ENCODE measurements at regions not wholly inside any gene's neighbourhood (a gene's known extent, or its start where the extent isn't known, plus 50 kb on each side); places are given as distances from the start of the nearest gene placed in this dataset.

- no peak overlapping the region for H3K9ac ChIP-seq (ENCODE audit: low read length)
- no peak overlapping the region for H3K4me2 ChIP-seq (ENCODE audit: low read length)
- no peak overlapping the region for H3K4me3 ChIP-seq (ENCODE audit: low read depth, low read length, poor library complexity, severe bottlenecking)
- H4K20me1 ChIP-seq (ENCODE audit: insufficient read depth, low read length), result no peaks in the 10 kb centered on the region
- no peak overlapping the region for H2AFZ ChIP-seq (ENCODE audit: low read length)
- H3K9me3 ChIP-seq (ENCODE audit: low read length), result no peaks in the 10 kb centered on the region
- H3F3A ChIP-seq (ENCODE audit: insufficient read depth, low read length), result no peaks in the 10 kb centered on the region
- H3K27me3 ChIP-seq (ENCODE audit: insufficient read depth, low read length), result no peaks in the 10 kb centered on the region
- H3K36me3 ChIP-seq (ENCODE audit: insufficient read depth, low read length), result no peaks in the 10 kb centered on the region
- H3K9me2 ChIP-seq (ENCODE audit: low read depth, low read length), result no peaks in the 10 kb centered on the region
- TF ChIP-seq EZH2 (IDR thresholded peaks at IDR 0.05; ENCODE audit: borderline replicate concordance, low read length) (no peak), CTCF (IDR thresholded peaks at IDR 0.05; ENCODE audit: low read length) (no peak)
- H3K79me2 ChIP-seq (ENCODE audit: insufficient read depth, low read length), result no peaks in the 10 kb centered on the region
- no peak overlapping the region for H3K27ac ChIP-seq (ENCODE audit: low read depth, low read length, poor library complexity, severe bottlenecking)
- no peaks in the 10 kb centered on the region for H3K4me1 ChIP-seq (ENCODE audit: insufficient read depth, low read length, severe bottlenecking)
These were observed 609.0 kb upstream of the HTR2C start for GRCh38 chrX:113974881-113975280.

GRCh38 chrX:113973706-113974105, 610.2 kb upstream of the HTR2C start:
- Histone ChIP-seq H3K27ac (ENCODE audit: low read depth, low read length, poor library complexity, severe bottlenecking) (no peak overlapping the region), H3K27me3 (ENCODE audit: insufficient read depth, low read length) (no peaks in the 10 kb centered on the region), H3K4me3 (ENCODE audit: low read depth, low read length, poor library complexity, severe bottlenecking) (no peak overlapping the region), H3K9ac (ENCODE audit: low read length) (no peak overlapping the region), H3K36me3 (ENCODE audit: insufficient read depth, low read length) (no peaks in the 10 kb centered on the region), H3F3A (ENCODE audit: insufficient read depth, low read length) (no peaks in the 10 kb centered on the region), H4K20me1 (ENCODE audit: insufficient read depth, low read length) (no peaks in the 10 kb centered on the region), H3K4me1 (ENCODE audit: insufficient read depth, low read length, severe bottlenecking) (no peaks in the 10 kb centered on the region), H3K9me3 (ENCODE audit: low read length) (no peaks in the 10 kb centered on the region), H3K79me2 (ENCODE audit: insufficient read depth, low read length) (no peaks in the 10 kb centered on the region), H2AFZ (ENCODE audit: low read length) (no peak overlapping the region), H3K9me2 (ENCODE audit: low read depth, low read length) (no peaks in the 10 kb centered on the region), H3K4me2 (ENCODE audit: low read length) (no peak overlapping the region)
- TF ChIP-seq CTCF (IDR thresholded peaks at IDR 0.05; ENCODE audit: low read length) (no peak), EZH2 (IDR thresholded peaks at IDR 0.05; ENCODE audit: borderline replicate concordance, low read length) (no peak)

DNA sequence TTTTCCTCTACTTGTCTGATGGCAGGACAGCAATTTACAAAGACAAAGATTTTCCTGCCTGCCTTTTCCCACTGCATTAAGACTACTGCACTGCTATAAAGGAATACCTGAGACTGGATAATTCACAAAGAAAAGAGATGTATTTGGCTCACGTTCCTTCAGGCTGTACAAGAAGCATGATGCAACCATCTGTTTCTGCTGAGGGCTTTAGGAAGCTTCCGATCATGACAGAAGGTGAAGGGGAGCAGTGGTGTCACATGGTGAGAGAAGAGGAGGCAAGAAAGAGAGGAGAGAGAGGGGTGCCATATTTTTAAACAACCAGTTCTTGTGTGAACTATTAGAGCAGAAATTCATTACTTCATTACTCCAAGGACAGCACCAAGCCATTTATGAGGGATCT, 617.1 kb upstream of the HTR2C start:
- no peak overlapping the region for H2AFZ ChIP-seq (ENCODE audit: low read length)
- no peaks in the 10 kb centered on the region for H3K36me3 ChIP-seq (ENCODE audit: insufficient read depth, low read length)
- H4K20me1 ChIP-seq (ENCODE audit: insufficient read depth, low read length), result no peaks in the 10 kb centered on the region
- no peaks in the 10 kb centered on the region for H3K4me1 ChIP-seq (ENCODE audit: insufficient read depth, low read length, severe bottlenecking)
- H3K27ac ChIP-seq (ENCODE audit: low read depth, low read length, poor library complexity, severe bottlenecking), result no peak overlapping the region
- no peaks in the 10 kb centered on the region for H3K9me2 ChIP-seq (ENCODE audit: low read depth, low read length)
- no peaks in the 10 kb centered on the region for H3K9me3 ChIP-seq (ENCODE audit: low read length)
- no peak overlapping the region for H3K9ac ChIP-seq (ENCODE audit: low read length)
- no peak for TF ChIP-seq CTCF (IDR thresholded peaks at IDR 0.05; ENCODE audit: low read length)
- TF ChIP-seq EZH2 (IDR thresholded peaks at IDR 0.05; ENCODE audit: borderline replicate concordance, low read length), result no peak
- no peak overlapping the region for H3K4me3 ChIP-seq (ENCODE audit: low read depth, low read length, poor library complexity, severe bottlenecking)
- H3F3A ChIP-seq (ENCODE audit: insufficient read depth, low read length), result no peaks in the 10 kb centered on the region
- no peaks in the 10 kb centered on the region for H3K79me2 ChIP-seq (ENCODE audit: insufficient read depth, low read length)
- H3K4me2 ChIP-seq (ENCODE audit: low read length), result no peak overlapping the region
- H3K27me3 ChIP-seq (ENCODE audit: insufficient read depth, low read length), result no peaks in the 10 kb centered on the region

Data from OCI-LY1 (cell line).